ENCODE measurements at regions not wholly inside any gene's neighbourhood (a gene's known extent, or its start where the extent isn't known, plus 50 kb on each side); places are given as distances from the start of the nearest gene placed in this dataset.

DNA sequence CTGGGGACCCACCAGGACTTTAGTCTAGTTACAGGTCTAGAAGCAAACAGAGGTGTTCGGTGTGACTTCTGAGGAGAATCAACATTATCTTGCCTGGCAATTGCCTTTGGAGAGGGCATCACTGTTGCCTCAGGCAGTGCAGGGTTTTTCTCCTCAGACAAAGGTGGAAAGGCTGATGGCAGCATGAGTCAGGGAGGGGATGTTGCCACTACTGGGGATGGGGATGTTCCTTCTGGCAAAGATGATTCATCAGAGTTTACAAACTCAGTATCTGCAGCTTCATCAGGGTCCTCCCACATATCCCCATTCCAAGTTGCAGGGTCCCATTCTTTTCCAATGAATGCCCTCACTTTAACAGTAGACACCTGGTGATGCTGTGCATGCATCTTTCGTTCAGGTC lies 91.3 kb upstream of the GALNTL6 start:
- Mint-ChIP-seq H3K9me3 (ENCODE audit: unreplicated experiment) (peaks cover 1% of the 10 kb centered on the region), H3K36me3 (ENCODE audit: unreplicated experiment) (no peaks in the 10 kb centered on the region), H3K4me3 (ENCODE audit: unreplicated experiment) (no peak overlapping the region), H3K4me1 (ENCODE audit: low read depth, unreplicated experiment) (no peaks in the 10 kb centered on the region), H3K27me3 (ENCODE audit: unreplicated experiment) (peaks cover 2% of the 10 kb centered on the region), H3K27ac (ENCODE audit: unreplicated experiment) (no peak overlapping the region)
- TF ChIP-seq, protein P1, sequence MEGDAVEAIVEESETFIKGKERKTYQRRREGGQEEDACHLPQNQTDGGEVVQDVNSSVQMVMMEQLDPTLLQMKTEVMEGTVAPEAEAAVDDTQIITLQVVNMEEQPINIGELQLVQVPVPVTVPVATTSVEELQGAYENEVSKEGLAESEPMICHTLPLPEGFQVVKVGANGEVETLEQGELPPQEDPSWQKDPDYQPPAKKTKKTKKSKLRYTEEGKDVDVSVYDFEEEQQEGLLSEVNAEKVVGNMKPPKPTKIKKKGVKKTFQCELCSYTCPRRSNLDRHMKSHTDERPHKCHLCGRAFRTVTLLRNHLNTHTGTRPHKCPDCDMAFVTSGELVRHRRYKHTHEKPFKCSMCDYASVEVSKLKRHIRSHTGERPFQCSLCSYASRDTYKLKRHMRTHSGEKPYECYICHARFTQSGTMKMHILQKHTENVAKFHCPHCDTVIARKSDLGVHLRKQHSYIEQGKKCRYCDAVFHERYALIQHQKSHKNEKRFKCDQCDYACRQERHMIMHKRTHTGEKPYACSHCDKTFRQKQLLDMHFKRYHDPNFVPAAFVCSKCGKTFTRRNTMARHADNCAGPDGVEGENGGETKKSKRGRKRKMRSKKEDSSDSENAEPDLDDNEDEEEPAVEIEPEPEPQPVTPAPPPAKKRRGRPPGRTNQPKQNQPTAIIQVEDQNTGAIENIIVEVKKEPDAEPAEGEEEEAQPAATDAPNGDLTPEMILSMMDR (IDR thresholded peaks at IDR 0.05; ENCODE audit: partially characterized antibody, unreplicated experiment): no peak
- DNase-seq: no peak

DNA sequence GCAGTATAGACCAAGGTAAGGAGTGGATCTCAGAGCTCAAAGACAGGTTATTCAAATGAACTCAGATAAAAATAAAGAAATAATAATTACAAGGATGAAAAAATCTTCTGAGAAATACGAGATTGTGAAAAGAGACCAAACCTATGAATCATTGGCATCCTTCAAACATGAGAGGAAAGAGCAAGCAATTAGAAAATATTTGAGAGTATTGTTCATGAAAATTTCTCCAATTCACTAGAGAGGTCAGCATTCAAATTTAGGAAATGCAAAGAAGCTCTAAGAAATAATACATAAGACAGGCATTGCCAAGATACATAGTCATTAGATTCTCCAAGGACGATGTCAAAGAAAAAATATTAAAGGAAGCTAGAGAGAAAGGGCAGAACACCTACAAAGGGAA lies 93.5 kb upstream of the GALNTL6 start:
- TF ChIP-seq, protein P1 (IDR thresholded peaks at IDR 0.05; ENCODE audit: partially characterized antibody, unreplicated experiment): no peak
- Mint-ChIP-seq H3K36me3 (ENCODE audit: unreplicated experiment) (no peaks in the 10 kb centered on the region), H3K4me3 (ENCODE audit: unreplicated experiment) (no peak overlapping the region), H3K9me3 (ENCODE audit: unreplicated experiment) (peaks cover 1% of the 10 kb centered on the region), H3K4me1 (ENCODE audit: low read depth, unreplicated experiment) (no peaks in the 10 kb centered on the region), H3K27me3 (ENCODE audit: unreplicated experiment) (peaks cover 2% of the 10 kb centered on the region), H3K27ac (ENCODE audit: unreplicated experiment) (no peak overlapping the region)
- DNase-seq: no peak

DNA sequence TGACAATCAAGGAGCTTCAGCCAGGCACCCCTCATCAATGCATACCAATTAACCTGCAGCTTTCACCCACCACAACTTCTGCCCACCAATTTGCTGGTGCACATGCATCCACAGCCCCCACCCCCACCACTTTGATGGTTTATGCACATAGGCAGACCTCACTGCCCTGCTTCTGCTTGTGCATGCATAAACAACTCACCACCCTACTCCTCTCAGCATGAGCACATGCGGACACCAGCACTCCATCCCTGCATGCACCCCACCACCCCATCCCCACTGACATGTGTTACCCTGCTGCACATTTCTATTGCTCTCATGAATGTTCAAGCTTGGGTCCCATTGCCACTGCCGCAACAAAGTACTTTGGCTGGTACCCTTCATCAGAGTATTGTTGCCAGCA lies 94.5 kb upstream of the GALNTL6 start:
- Mint-ChIP-seq H3K4me1 (ENCODE audit: low read depth, unreplicated experiment) (no peaks in the 10 kb centered on the region), H3K27ac (ENCODE audit: unreplicated experiment) (no peak overlapping the region), H3K9me3 (ENCODE audit: unreplicated experiment) (peaks cover 1% of the 10 kb centered on the region), H3K4me3 (ENCODE audit: unreplicated experiment) (no peak overlapping the region), H3K27me3 (ENCODE audit: unreplicated experiment) (peaks cover 2% of the 10 kb centered on the region), H3K36me3 (ENCODE audit: unreplicated experiment) (no peaks in the 10 kb centered on the region)
- no peak for DNase-seq
- TF ChIP-seq, protein P1 (IDR thresholded peaks at IDR 0.05; ENCODE audit: partially characterized antibody, unreplicated experiment): no peak

DNA sequence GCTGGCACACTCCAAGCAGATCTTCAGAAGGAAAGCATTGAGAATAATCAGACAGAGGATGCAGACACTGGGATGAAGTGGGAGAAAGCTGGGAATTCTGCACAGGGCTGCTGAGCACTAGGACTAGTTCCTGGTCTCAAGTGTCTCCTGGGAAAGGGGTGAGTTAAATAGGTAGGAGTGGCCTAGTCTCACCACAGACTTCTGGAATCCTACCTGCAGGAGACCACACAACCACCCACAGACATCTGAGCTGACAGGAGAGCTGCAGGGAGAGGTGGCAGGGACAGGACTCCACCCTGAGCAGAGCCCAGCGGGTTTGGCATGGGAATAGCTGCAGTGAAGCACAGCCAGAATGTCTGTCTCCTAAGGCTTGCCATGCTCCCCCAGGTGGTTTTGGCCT lies 95.1 kb upstream of the GALNTL6 start:
- no peak overlapping the region for H3K4me3 Mint-ChIP-seq (ENCODE audit: unreplicated experiment)
- TF ChIP-seq, protein P1 (IDR thresholded peaks at IDR 0.05; ENCODE audit: partially characterized antibody, unreplicated experiment): no peak
- H3K36me3 Mint-ChIP-seq (ENCODE audit: unreplicated experiment): no peaks in the 10 kb centered on the region
- no peak overlapping the region for H3K27ac Mint-ChIP-seq (ENCODE audit: unreplicated experiment)
- peaks cover 1% of the 10 kb centered on the region for H3K9me3 Mint-ChIP-seq (ENCODE audit: unreplicated experiment)
- H3K4me1 Mint-ChIP-seq (ENCODE audit: low read depth, unreplicated experiment): no peaks in the 10 kb centered on the region
- no peak for DNase-seq
- H3K27me3 Mint-ChIP-seq (ENCODE audit: unreplicated experiment): peaks cover 2% of the 10 kb centered on the region

DNA sequence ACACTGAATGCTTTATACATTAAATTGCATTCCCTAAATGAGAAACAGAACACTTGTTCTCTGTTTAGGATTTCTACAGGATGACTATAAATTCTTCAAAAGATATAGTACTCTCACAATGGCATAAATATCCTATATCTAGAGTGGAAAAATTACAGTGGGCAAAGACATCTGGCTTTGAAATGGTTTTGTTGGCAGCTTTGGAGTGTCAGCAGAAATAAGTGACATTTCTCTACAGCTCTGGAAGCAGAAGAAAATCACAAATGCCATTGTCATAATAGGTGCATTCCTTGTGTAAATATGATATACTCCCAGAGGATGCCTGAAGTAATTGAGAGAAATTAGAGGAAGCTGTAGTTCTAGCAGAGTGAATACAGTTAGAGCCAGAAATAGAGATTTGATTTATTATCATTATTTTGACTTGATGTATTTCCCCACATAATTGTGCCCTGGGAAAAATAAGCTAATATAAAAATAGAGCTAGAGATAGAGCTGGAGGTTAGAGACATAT lies 95.9 kb upstream of the GALNTL6 start:
- H3K36me3 Mint-ChIP-seq (ENCODE audit: unreplicated experiment): no peaks in the 10 kb centered on the region
- H3K9me3 Mint-ChIP-seq (ENCODE audit: unreplicated experiment): peaks cover 1% of the 10 kb centered on the region
- no peaks in the 10 kb centered on the region for H3K4me1 Mint-ChIP-seq (ENCODE audit: low read depth, unreplicated experiment)
- no peak overlapping the region for H3K27ac Mint-ChIP-seq (ENCODE audit: unreplicated experiment)
- no peak overlapping the region for H3K4me3 Mint-ChIP-seq (ENCODE audit: unreplicated experiment)
- TF ChIP-seq, protein P1 (IDR thresholded peaks at IDR 0.05; ENCODE audit: partially characterized antibody, unreplicated experiment): no peak
- no peak for DNase-seq
- peaks cover 2% of the 10 kb centered on the region for H3K27me3 Mint-ChIP-seq (ENCODE audit: unreplicated experiment)
